SK-N-SH (cell line): ENCODE measurements at regions not wholly inside any gene's neighbourhood (a gene's known extent, or its start where the extent isn't known, plus 50 kb on each side); places are given as distances from the start of the nearest gene placed in this dataset.

Experiments
- CTCF ChIA-PET: fragments of 300-600, 350-600 bp; formaldehyde crosslinking; extraction: SDS; loops from one replicate; lab custom pipeline; 2021; lab: Yijun Ruan, JAX
- POLR2A ChIA-PET: fragments of 350-600 bp; sonication (Branson Sonifier 250); formaldehyde crosslinking; extraction: SDS; loops from one replicate; lab custom pipeline; 2020; ENCODE audit warnings: antibody characterized with exemption, inconsistent platforms; lab: Yijun Ruan, JAX
- DNase-seq: peaks from one replicate; pipeline ENCODE4 v3.0.0; 2012
- H2AFZ ChIP-seq: fragments of 200-600 bp; sonication (generic); 2 replicates; pipeline ENCODE4 v1.8.1; 2016; ENCODE audit warnings: antibody characterized with exemption, mild to moderate bottlenecking, low read depth
- H3F3A ChIP-seq: fragments of 200-600 bp; sonication (generic); replicated peaks from 2 replicates; pipeline ENCODE3; 2016; ENCODE audit warnings: antibody characterized with exemption, mild to moderate bottlenecking; ENCODE audit not compliant: insufficient read depth
- H3K27ac ChIP-seq, 2 experiments: fragments of 200-500 bp in 1 of 2; fragments of 200-600 bp in 1 of 2; sonication (Bioruptor generic) in 1 of 2; sonication (generic), shearing (Covaris generic) in 1 of 2; 2 replicates each; pipeline versions ENCODE4 v1.5.1 to v1.6.1; 2014 to 2016; ENCODE audit warnings: low read depth in 2 of 2, inconsistent platforms in 1 of 2, low read length in 1 of 2, mild to moderate bottlenecking in 1 of 2, mixed read lengths in 1 of 2
- H3K27me3 ChIP-seq: fragments of 200-600 bp; sonication (generic), shearing (Covaris generic); 2 replicates; pipeline ENCODE4 v1.6.1; 2016; ENCODE audit warnings: mixed run types; ENCODE audit not compliant: insufficient read depth
- H3K36me3 ChIP-seq, 2 experiments: fragments of 200-500 bp in 1 of 2; fragments of 200-600 bp in 1 of 2; sonication (Bioruptor generic) in 1 of 2; sonication (generic) in 1 of 2; replicated peaks in 1 of 2; 2 replicates each; pipeline versions ENCODE3 to v1.5.1; 2014 to 2016; ENCODE audit warnings: low read length in 1 of 2, mild to moderate bottlenecking in 1 of 2; ENCODE audit not compliant: insufficient read depth in 2 of 2, control insufficient read depth in 1 of 2
- H3K4me1 ChIP-seq, 2 experiments: fragments of 200-500 bp in 1 of 2; fragments of 200-600 bp in 1 of 2; sonication (Bioruptor generic) in 1 of 2; sonication (generic), shearing (Covaris generic) in 1 of 2; 2 replicates each; pipeline versions ENCODE4 v1.5.1 to v1.6.1; 2014 to 2016; ENCODE audit warnings: low read depth in 1 of 2, low read length in 1 of 2, mixed run types in 1 of 2; ENCODE audit not compliant: insufficient read depth in 2 of 2, control insufficient read depth in 1 of 2
- H3K4me2 ChIP-seq: fragments of 200-600 bp; sonication (generic), shearing (Covaris generic); 2 replicates; pipeline ENCODE4 v1.6.1; 2017; ENCODE audit warnings: mixed run types
- H3K4me3 ChIP-seq, 2 experiments: fragments of 200-500 bp in 1 of 2; fragments of 200-600 bp in 1 of 2; sonication (Bioruptor generic) in 1 of 2; sonication (generic), shearing (Covaris generic) in 1 of 2; 2 replicates each; pipeline versions ENCODE4 v1.5.1 to v1.8.1; 2014 to 2016; ENCODE audit warnings: low read depth in 2 of 2, inconsistent platforms in 1 of 2, low read length in 1 of 2, mild to moderate bottlenecking in 1 of 2, mixed read lengths in 1 of 2, moderate library complexity in 1 of 2
- H3K79me2 ChIP-seq: fragments of 200-600 bp; sonication (generic); 2 replicates; pipeline ENCODE4 v1.8.1; 2017; ENCODE audit warnings: mild to moderate bottlenecking; ENCODE audit not compliant: insufficient read depth
- H3K9ac ChIP-seq: fragments of 200-600 bp; sonication (generic); 2 replicates; pipeline ENCODE4 v1.6.1; 2017; ENCODE audit warnings: mixed run types
- H3K9me2 ChIP-seq: fragments of 200-600 bp; sonication (generic); 2 replicates; pipeline ENCODE4 v1.6.1; 2017; ENCODE audit warnings: mixed run types
- H3K9me3 ChIP-seq: fragments of 200-600 bp; sonication (generic); 2 replicates; pipeline ENCODE4 v1.6.1; 2017; ENCODE audit warnings: mixed run types, mild to moderate bottlenecking, moderate library complexity
- H4K20me1 ChIP-seq: fragments of 200-600 bp; sonication (generic); 2 replicates; pipeline ENCODE4 v1.6.1; 2017; ENCODE audit warnings: mild to moderate bottlenecking, mixed run types; ENCODE audit not compliant: insufficient read depth
- EP300 ChIP-seq, 2 experiments: IDR thresholded peaks; 2 replicates each; pipeline versions ENCODE4 v1.4.0 to v1.6.1; 2012; ENCODE audit warnings: borderline replicate concordance in 1 of 2, low read depth in 1 of 2, low read length in 1 of 2
- FOSL2 ChIP-seq: IDR thresholded peaks from 2 replicates; pipeline ENCODE4 v1.4.0; 2012; ENCODE audit warnings: low read depth, mild to moderate bottlenecking, moderate library complexity, borderline replicate concordance
- FOXM1 ChIP-seq: IDR thresholded peaks from 2 replicates; pipeline ENCODE4 v1.4.0; 2012; ENCODE audit warnings: low read depth, mild to moderate bottlenecking
- MEF2A ChIP-seq: IDR thresholded peaks from 2 replicates; pipeline ENCODE4 v1.4.0; 2012; ENCODE audit warnings: low read depth, borderline replicate concordance
- MXI1 ChIP-seq: IDR thresholded peaks from 2 replicates; pipeline ENCODE4 v1.6.1; 2012; ENCODE audit warnings: mild to moderate bottlenecking, low read depth, low read length, improper control_type of control experiment
- NFIC ChIP-seq: IDR thresholded peaks from 2 replicates; pipeline ENCODE4 v1.4.0; 2012; ENCODE audit warnings: borderline replicate concordance
- POLR2AphosphoS5 ChIP-seq: IDR thresholded peaks from 2 replicates; pipeline ENCODE4 v1.6.1; 2012; ENCODE audit warnings: low read depth, low read length
- RCOR1 ChIP-seq: fragments of 150-350 bp; IDR thresholded peaks from 2 replicates; pipeline ENCODE4 v1.6.1; 2017; ENCODE audit warnings: antibody characterized with exemption, low read length
- REST ChIP-seq: IDR thresholded peaks from 2 replicates; pipeline ENCODE4 v1.6.1; 2012; ENCODE audit warnings: mild to moderate bottlenecking, low read depth, low read length, moderate library complexity
- RFX5 ChIP-seq: IDR thresholded peaks from 2 replicates; pipeline ENCODE4 v1.6.1; 2012; ENCODE audit warnings: mild to moderate bottlenecking, improper control_type of control experiment, low read length
- RXRA ChIP-seq: IDR thresholded peaks from 2 replicates; pipeline ENCODE4 v1.4.0; 2012; ENCODE audit warnings: low read depth, mild to moderate bottlenecking, borderline replicate concordance
- SIN3A ChIP-seq: IDR thresholded peaks from 2 replicates; pipeline ENCODE4 v1.6.1; 2012; ENCODE audit warnings: low read depth, mild to moderate bottlenecking, low read length, moderate library complexity, borderline replicate concordance
- TCF12 ChIP-seq: IDR thresholded peaks from 2 replicates; pipeline ENCODE4 v1.4.0; 2012
- TEAD4 ChIP-seq: IDR thresholded peaks from 2 replicates; pipeline ENCODE4 v1.4.0; 2012; ENCODE audit warnings: mild to moderate bottlenecking, borderline replicate concordance; ENCODE audit not compliant: insufficient read depth
- USF2 ChIP-seq: fragments of 150-350 bp; IDR thresholded peaks from 2 replicates; pipeline ENCODE4 v1.6.1; 2017; ENCODE audit warnings: antibody characterized with exemption, low read length, low read depth, borderline replicate concordance
- YY1 ChIP-seq: IDR thresholded peaks from 2 replicates; pipeline ENCODE4 v1.4.0; 2012; ENCODE audit warnings: low read depth, mild to moderate bottlenecking
- ZBTB33 ChIP-seq: IDR thresholded peaks from 2 replicates; pipeline ENCODE4 v1.4.0; 2012; ENCODE audit warnings: low read depth, borderline replicate concordance
- WGBS: methylation state at CpG from one replicate; pipeline ENCODE4 v1.1.6; 2017; ENCODE audit warnings: low lambda C conversion rate; 5-methylcytosine and 5-hydroxymethylcytosine counted together

GRCh38 chr6:40922281-40922680, 116.7 kb downstream of the UNC5CL start:
- no peak overlapping the region for H2AFZ ChIP-seq
- H3K36me3 ChIP-seq, result no peaks in the 10 kb centered on the region
- no peak for TF ChIP-seq SIN3A
- no peak for TF ChIP-seq NFIC
- no peak for TF ChIP-seq USF2
- TF ChIP-seq RCOR1, result no peak
- no peak for TF ChIP-seq FOXM1
- no peak for TF ChIP-seq EP300 (IDR thresholded peaks at IDR 0.05; ENCODE audit: borderline replicate concordance in 1 of 2, low read depth in 1 of 2, low read length in 1 of 2)
- TF ChIP-seq MXI1, result no peak
- no peak for TF ChIP-seq RFX5
- TF ChIP-seq MEF2A, result no peak
- TF ChIP-seq TEAD4, result no peak
- TF ChIP-seq TCF12, result no peak
- no peak for TF ChIP-seq YY1
- no peak for TF ChIP-seq REST
- TF ChIP-seq RXRA, result no peak
- no peak for TF ChIP-seq POLR2AphosphoS5
- no peak for TF ChIP-seq FOSL2
- TF ChIP-seq ZBTB33, result no peak
- H3K9me2 ChIP-seq, result no peaks in the 10 kb centered on the region
- H4K20me1 ChIP-seq, result no peaks in the 10 kb centered on the region
- ChIA-PET POLR2A (no interaction called here), CTCF (interaction anchor here (0.7 to 3.0 kb wide), 3 partner anchors 9 to 19 kb away, joined by 3 to 21 read pairs (median 4); no protein-coding TSS in a partner anchor)
- H3K4me3 ChIP-seq, result no peak overlapping the region
- no peaks in the 10 kb centered on the region for H3K9me3 ChIP-seq
- no peaks in the 10 kb centered on the region for H3K27me3 ChIP-seq
- no peaks in the 10 kb centered on the region for H3F3A ChIP-seq
- no peak overlapping the region for H3K4me2 ChIP-seq
- no peak for DNase-seq
- H3K79me2 ChIP-seq, result no peaks in the 10 kb centered on the region
- 0% methylated on average over 1 of the region's 2 CpGs for WGBS
- no peaks in the 10 kb centered on the region; a peak in 1 of 4 replicates for H3K4me1 ChIP-seq
- H3K27ac ChIP-seq, result no peak overlapping the region
- no peak overlapping the region for H3K9ac ChIP-seq
